Urinary bladder (tissue), 3 donors: ENCODE measurements at regions not wholly inside any gene's neighbourhood (a gene's known extent, or its start where the extent isn't known, plus 50 kb on each side); places are given as distances from the start of the nearest gene placed in this dataset.

Experiments
- DNase-seq: peaks from one replicate; pipeline ENCODE4 v3.0.0-alpha.2; 2015; ENCODE audit errors: extremely low spot score
- H3K27ac ChIP-seq: one replicate; pipeline ENCODE4 v1.5.1; 2013; ENCODE audit warnings: low read depth, mild to moderate bottlenecking, moderate library complexity
- H3K36me3 ChIP-seq: one replicate; pipeline ENCODE4 v1.6.1; 2013; ENCODE audit warnings: mild to moderate bottlenecking, moderate library complexity; ENCODE audit not compliant: insufficient read depth
- H3K4me1 ChIP-seq: one replicate; pipeline ENCODE4 v1.6.1; 2013; ENCODE audit warnings: mild to moderate bottlenecking, moderate library complexity; ENCODE audit not compliant: insufficient read depth
- H3K4me3 ChIP-seq: one replicate; pipeline ENCODE4 v1.5.1; 2013; ENCODE audit warnings: low read depth, low read length
- WGBS: extraction: QIAGEN DNeasy Blood & Tissue Kit; methylation state at CpG from one replicate; pipeline ENCODE4 v1.1.7; 2013; 5-methylcytosine and 5-hydroxymethylcytosine counted together
- donor health status: healthy with polysubstance abuse.
- donor health status: healthy.

DNA sequence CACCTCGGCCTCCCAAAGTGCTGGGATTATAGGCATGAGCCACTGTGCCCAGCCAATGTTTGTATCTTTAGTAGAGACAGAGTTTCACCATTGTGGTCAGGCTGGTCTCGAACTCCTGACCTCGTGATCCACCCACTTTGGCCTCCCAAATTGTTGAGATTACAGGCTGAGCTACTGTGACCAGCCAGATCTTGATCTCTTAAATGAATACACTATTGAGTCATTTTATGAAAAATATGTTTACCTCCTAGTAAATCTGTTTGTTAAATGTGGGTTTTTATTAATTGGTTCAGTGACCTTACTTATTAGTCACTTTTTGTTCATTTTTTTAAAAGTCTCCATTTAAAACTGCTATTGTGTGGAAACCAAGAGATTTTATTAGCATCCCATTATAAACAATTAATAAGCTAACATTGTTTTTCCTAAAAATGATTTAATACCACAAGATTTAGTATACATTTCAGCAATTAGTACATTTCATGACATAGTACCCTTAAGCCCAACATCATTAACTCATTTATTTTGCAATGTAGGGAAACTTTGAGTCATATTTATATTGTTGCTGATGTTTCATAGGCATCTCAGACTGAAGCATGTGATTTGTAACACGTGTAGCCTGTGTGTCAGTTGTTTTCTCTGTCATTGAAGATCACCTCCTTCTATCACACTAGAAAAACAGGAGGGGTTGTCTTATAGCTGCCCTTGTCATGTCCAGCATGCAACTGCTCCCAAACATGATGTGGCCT, 261.2 kb downstream of the TAF11L14 start:
- DNase-seq = no peak
- Histone ChIP-seq H3K27ac (no peak overlapping the region), H3K4me3 (no peak overlapping the region), H3K4me1 (no peaks in the 10 kb centered on the region), H3K36me3 (no peaks in the 10 kb centered on the region)
- WGBS = 83% methylated on average over 4 of the region's 4 CpGs

DNA sequence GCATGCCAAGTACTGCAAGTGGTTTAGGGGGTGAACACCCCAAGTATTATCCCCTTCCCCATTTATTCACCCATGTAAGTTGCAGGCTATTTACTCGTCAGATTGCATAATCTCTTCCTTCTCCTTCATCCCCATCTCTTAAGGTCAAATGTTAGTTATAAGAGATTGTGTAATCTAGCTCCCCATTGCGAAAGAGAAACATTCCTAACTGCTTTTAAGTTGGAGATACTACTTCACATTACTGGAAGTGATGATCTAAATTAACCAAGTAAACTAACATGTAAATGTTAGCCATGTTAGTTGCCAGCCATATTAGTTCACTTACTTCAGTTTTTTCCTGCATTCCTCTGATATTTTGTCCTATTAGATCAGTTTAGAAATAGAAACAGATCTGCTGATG, 262.3 kb downstream of the TAF11L14 start:
- no peak overlapping the region for H3K4me3 ChIP-seq
- DNase-seq = no peak
- H3K27ac ChIP-seq = no peak overlapping the region
- 60% methylated on average over 2 of the region's 2 CpGs for WGBS
- H3K4me1 ChIP-seq = no peaks in the 10 kb centered on the region
- no peaks in the 10 kb centered on the region for H3K36me3 ChIP-seq

DNA sequence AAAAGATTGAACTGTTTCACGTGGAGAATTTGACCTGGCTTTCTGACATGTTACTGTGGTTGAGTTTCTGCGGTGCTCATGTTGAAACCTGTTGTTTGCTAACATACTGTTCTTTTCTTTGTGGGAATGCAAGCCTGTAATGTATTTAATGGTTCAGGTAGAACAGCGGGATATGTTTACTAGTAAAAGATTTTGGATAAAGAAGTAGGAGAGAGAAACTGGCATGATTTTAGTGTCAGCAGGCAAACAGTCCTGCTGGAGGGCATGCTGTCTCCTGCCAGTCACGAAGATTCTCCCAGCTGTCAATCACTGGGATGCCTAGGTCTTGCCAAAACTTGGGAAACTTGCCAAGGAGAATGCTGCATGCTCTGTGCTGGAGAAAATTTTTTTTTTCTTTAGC, 263.5 kb downstream of the TAF11L14 start:
- Histone ChIP-seq H3K4me1 (no peaks in the 10 kb centered on the region), H3K27ac (no peak overlapping the region), H3K36me3 (no peaks in the 10 kb centered on the region), H3K4me3 (no peak overlapping the region)
- no peak for DNase-seq
- WGBS = 62% methylated on average over 4 of the region's 4 CpGs

DNA sequence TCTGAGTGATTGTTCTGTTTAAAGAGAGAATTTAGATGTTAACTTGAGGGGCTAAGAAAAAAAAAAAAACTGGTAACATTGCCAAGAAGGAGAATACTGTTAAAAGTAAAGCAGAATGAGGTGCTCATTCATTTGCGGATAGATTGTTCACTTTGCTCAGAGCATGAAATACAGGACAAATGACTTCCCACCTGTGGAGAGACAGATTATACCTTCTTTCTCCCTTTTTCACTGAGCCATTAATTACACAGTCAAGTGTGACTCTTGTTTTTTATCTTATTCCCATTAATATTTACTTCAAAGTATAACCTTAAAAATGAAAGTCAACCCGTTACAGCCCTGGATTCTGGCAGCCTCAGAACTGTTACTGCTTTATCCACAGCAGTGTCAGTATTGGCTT, 264.5 kb downstream of the TAF11L14 start:
- H3K36me3 ChIP-seq = no peaks in the 10 kb centered on the region
- WGBS = 46% methylated on average over 2 of the region's 2 CpGs
- H3K27ac ChIP-seq = no peak overlapping the region
- no peak for DNase-seq
- H3K4me3 ChIP-seq = no peak overlapping the region
- H3K4me1 ChIP-seq = no peaks in the 10 kb centered on the region

DNA sequence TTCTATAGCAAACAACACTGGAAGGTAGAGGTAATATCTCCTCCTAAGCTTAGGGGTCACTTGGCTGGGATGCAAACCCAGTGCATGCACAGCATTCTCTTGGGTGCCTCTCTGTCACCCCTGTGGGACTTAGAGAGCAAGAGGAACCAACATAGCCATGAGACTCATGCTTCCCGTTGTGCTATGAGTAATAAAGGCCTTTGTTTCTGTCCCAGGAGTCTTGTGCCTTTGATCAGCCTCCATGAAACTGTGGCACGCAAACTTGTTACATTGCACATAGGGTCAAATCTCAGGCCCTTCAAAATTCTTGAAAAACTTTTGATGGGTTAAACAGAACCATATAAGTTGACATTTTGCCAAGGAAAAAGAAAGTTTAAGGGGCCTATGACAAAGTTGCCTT, 272.8 kb downstream of the TAF11L14 start:
- Histone ChIP-seq H3K36me3 (no peaks in the 10 kb centered on the region), H3K4me3 (no peak overlapping the region), H3K4me1 (no peaks in the 10 kb centered on the region), H3K27ac (no peak overlapping the region)
- DNase-seq = no peak
- WGBS = 66% methylated on average over 2 of the region's 2 CpGs

DNA sequence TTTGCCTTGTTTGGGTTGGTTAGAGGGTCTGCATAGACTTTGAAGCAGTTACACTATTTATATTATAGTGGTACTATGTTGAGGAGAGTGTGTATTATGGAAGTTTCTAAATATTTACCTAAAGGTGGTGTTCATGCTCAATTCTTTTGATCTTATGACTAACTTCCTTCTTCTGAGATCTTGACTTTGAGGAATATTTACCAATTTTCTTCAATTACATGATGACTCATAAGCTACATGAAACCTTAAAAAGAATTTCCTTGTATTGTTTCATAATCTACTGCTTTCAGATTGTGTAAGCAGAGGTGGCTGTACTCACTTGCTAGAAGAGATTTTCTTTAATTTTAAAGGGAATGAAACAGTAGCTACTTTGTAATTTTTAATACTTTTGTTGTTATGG, 276.1 kb downstream of the TAF11L14 start:
- no peaks in the 10 kb centered on the region for H3K36me3 ChIP-seq
- no peak overlapping the region for H3K27ac ChIP-seq
- no peaks in the 10 kb centered on the region for H3K4me1 ChIP-seq
- no peak for DNase-seq
- H3K4me3 ChIP-seq = no peak overlapping the region

DNA sequence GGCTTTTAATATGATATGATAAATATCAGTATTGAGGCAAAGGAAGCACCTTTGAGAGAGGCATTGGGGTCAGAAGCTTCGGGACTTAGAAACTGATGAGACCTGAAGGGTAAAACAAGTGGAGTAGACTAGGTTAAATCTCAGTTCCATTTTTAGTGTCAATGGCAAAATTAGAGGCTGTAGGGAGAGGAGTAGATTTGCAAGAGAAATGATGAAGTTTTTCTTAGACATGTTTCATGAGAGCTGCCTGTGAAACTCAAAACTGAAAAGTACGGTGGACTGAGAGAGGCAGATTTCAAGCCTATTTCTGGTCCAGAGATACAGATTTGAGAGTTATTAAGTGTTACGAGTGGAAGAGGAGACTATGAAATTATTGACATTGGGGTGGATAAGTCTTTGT, 278.5 kb downstream of the TAF11L14 start:
- Histone ChIP-seq H3K36me3 (no peaks in the 10 kb centered on the region), H3K4me1 (no peaks in the 10 kb centered on the region)
- 82% methylated on average over 3 of the region's 3 CpGs for WGBS

DNA sequence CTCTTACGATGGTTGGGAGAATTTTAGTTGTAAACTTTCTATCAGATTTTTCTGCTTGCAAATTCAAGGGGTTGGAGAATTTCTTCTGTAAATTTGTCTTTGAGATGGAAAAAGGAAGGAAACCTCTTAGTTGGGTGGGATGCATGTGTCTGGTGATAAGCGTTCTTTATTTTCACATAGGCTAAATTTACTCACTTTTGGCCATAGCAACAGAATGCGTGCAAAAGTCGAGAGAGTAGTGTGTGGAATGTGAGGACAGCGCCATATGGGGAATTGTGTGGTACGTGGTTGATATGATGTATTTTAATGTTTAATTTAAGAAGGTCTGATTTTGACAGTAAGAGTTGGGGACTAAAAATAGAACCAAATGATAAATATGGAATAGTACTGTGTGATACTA, 282.2 kb downstream of the TAF11L14 start:
- Histone ChIP-seq H3K36me3 (no peaks in the 10 kb centered on the region), H3K4me1 (no peaks in the 10 kb centered on the region), H3K27ac (no peak overlapping the region), H3K4me3 (no peak overlapping the region)
- DNase-seq = no peak
- WGBS = 78% methylated on average over 6 of the region's 6 CpGs

More for the DNA sequence above, 278.5 kb downstream of the TAF11L14 start:
- Histone ChIP-seq H3K4me3 (no peak overlapping the region), H3K27ac (no peak overlapping the region)
- no peak for DNase-seq

DNA sequence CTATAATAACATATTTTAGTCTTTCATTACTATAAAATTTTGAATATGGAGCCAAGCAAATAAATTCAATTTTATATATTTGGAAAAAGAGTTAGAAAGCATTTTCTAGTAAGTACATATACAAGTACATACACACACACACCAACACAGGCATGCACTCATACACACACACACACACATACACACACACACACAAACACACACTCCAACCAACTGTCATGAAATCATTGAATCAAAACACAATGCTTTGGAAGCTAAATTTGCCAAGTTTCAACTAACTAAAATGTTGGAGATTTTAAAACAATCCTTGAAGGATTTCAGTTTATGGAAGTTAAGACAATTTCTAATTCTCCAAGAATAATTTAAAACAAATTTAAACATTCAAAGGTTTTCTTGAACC, 283.2 kb downstream of the TAF11L14 start:
- H3K27ac ChIP-seq = no peak overlapping the region
- no peaks in the 10 kb centered on the region for H3K36me3 ChIP-seq
- no peak for DNase-seq
- no peak overlapping the region for H3K4me3 ChIP-seq
- no peaks in the 10 kb centered on the region for H3K4me1 ChIP-seq

DNA sequence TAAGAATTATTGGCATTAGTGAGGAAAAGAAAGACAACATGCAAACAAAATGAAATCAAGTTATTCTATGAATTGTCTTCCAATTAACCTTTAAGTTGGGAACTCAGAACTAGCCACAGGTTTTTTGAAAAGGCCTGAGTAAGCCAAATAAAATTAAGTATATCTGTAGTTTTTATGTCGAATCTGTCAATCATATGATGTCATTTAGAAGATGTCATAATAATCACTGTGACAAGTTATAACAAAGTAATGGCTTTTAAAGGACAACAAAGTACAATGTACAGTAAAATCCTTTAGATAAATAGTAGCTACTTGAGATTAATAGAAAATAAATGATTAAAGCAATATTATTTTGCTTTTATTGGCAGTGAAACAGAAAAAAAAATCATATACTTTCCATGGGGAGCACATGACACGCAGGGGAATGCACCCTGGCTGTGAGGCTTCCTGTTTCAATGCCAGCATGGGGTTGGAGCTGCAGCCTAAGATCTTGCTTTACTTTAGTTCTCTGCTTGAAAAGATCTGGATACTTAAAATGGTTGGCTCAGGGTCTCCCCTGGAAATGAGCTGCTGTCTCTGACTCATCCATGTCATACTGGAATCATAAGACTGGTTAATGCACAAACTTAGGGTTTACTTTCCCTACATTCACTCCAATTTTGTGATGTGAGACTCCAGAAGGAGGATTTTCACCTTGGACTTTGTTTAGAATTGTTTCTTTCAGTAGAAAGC, 284.3 kb downstream of the TAF11L14 start:
- Histone ChIP-seq H3K4me3 (no peak overlapping the region), H3K27ac (no peak overlapping the region), H3K36me3 (no peaks in the 10 kb centered on the region), H3K4me1 (no peaks in the 10 kb centered on the region)
- no peak for DNase-seq
- WGBS = 44% methylated on average over 2 of the region's 2 CpGs

DNA sequence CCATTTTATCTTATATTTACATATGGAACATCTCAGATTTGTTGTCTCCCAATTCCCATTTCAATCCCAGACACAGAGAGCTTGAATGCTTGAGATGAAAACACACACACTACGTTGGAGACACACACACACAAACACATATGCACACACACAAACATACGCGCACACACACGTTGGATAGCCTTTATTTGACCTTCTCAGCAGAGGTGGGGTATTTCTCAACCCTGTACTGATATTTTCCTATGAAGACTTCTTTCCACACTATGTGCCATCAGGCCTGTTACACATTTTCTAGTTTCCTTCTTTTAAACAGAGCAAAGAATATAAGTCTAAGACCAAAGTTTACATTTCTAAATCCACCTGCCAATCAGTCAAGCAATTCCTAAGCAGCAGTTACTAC, 291.0 kb downstream of the TAF11L14 start:
- 70% methylated on average over 4 of the region's 4 CpGs for WGBS
- Histone ChIP-seq H3K4me3 (no peak overlapping the region), H3K36me3 (no peaks in the 10 kb centered on the region), H3K4me1 (no peaks in the 10 kb centered on the region), H3K27ac (no peak overlapping the region)
- DNase-seq = no peak

DNA sequence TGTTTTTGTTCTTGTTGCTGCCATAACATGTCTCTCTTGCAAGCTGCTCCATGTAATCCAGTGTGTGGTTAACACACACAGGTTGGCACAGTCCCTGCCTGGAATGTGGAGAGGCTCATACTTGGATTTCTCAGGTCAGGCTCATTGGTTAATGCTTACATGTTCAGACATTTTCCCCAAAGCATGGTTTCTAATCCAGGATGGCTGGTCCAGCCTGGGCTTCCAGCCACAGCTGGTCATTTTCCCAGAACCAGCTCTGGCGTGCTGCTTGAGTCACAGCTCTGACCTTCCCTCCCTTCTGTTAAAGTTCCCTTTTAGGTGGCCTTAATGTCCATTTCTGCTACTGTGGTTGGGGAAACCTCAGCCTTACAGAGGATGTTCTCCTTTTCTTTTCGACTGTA, 294.3 kb downstream of the TAF11L14 start:
- no peaks in the 10 kb centered on the region for H3K4me1 ChIP-seq
- H3K4me3 ChIP-seq = no peak overlapping the region
- H3K27ac ChIP-seq = no peak overlapping the region
- WGBS = 50% methylated on average over 2 of the region's 2 CpGs
- no peaks in the 10 kb centered on the region for H3K36me3 ChIP-seq
- no peak for DNase-seq

DNA sequence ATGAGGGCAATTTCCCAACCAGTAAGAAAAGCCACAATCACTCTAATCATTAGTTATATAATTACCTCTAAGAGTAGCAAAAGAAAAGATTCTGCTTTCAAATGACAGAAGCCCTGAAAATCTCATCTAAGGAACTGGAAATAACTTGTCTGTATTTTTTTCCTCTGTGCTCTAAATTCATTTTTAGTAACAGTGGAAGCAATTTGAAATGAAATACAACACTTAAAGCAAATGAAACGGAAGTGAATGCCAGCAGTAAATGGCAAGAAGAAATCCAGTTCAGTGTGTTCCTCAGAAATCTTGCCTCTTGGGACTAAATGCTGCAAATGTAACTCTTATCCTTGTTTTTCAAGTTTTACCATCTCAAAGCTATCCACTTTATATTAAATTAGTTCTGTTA, 294.9 kb downstream of the TAF11L14 start:
- H3K27ac ChIP-seq = no peak overlapping the region
- no peak overlapping the region for H3K4me3 ChIP-seq
- H3K4me1 ChIP-seq = no peaks in the 10 kb centered on the region
- DNase-seq = no peak
- no peaks in the 10 kb centered on the region for H3K36me3 ChIP-seq
- 37% methylated on average over 1 of the region's 1 CpG for WGBS

DNA sequence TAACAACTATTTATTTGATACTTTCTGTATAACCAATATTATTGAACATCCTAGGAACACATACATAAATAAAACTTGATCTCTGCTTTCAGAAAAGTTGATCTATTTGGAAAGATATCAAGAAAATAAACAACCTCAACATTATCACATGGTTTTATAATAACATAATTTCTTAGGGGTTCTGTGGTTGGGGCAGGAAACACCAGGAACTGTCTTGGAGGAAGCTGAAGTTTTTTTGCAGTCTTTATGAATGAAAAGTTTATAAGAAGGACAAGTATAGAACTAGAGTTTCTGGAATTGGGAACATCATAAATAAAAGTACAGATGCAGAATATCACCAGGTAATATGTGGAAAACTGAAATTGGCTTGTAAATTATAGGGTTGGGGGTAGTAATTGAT, 296.1 kb downstream of the TAF11L14 start:
- no peak for DNase-seq
- Histone ChIP-seq H3K4me1 (no peaks in the 10 kb centered on the region), H3K36me3 (no peaks in the 10 kb centered on the region), H3K4me3 (no peak overlapping the region), H3K27ac (no peak overlapping the region)
